Tibial nerve (tissue), 4 donors: ENCODE measurements at regions not wholly inside any gene's neighbourhood (a gene's known extent, or its start where the extent isn't known, plus 50 kb on each side); places are given as distances from the start of the nearest gene placed in this dataset.

Experiments used
- DNase-seq, 2 donors: peaks; one replicate each; pipeline ENCODE4 v3.0.0-alpha.2; 2019; ENCODE audit warnings: low spot score in 2 of 2
- H3K27ac ChIP-seq, 4 donors: fragments of 200-600 bp; sonication (generic) in 3 of 4; one replicate each; pipeline ENCODE4 v1.5.1; 2017 to 2019; ENCODE audit warnings: mild to moderate bottlenecking in 1 of 4
- H3K27me3 ChIP-seq, 2 donors: fragments of 200-600 bp; sonication (generic) in 1 of 2; one replicate each; pipeline versions ENCODE4 v1.5.1 to v1.6.0; 2017 to 2019
- H3K36me3 ChIP-seq, 3 donors: fragments of 200-600 bp; sonication (generic); one replicate each; pipeline ENCODE4 v1.5.1; 2018 to 2019
- H3K4me1 ChIP-seq, 4 donors: fragments of 200-600 bp; sonication (generic) in 3 of 4; one replicate each; pipeline ENCODE4 v1.5.1; 2017 to 2019
- H3K4me3 ChIP-seq, 4 donors: fragments of 200-600 bp; sonication (generic) in 3 of 4; one replicate each; pipeline ENCODE4 v1.5.1; 2017 to 2019; ENCODE audit warnings: mild to moderate bottlenecking in 1 of 4, moderate library complexity in 1 of 4
- H3K9me3 ChIP-seq, 4 donors: fragments of 200-600 bp; sonication (generic) in 3 of 4; one replicate each; pipeline ENCODE4 v1.5.1; 2017 to 2019
- CTCF ChIP-seq, 5 experiments: fragments of 200-600 bp in 3 of 5; fragments of 450-650 bp in 2 of 5; sonication (generic) in 3 of 5; IDR thresholded peaks; one replicate each; pipeline ENCODE4 v1.5.1; 2016 to 2019; ENCODE audit warnings: antibody characterized with exemption in 5 of 5, mild to moderate bottlenecking in 3 of 5, moderate library complexity in 2 of 5
- EP300 ChIP-seq, 2 donors: sonication (generic); formaldehyde crosslinking; IDR thresholded peaks; one replicate each; pipeline ENCODE4 v1.6.1; 2017; ENCODE audit warnings: antibody characterized with exemption in 2 of 2, mild to moderate bottlenecking in 1 of 2
- POLR2A ChIP-seq, 2 donors: fragments of 450-650 bp; IDR thresholded peaks; one replicate each; pipeline ENCODE4 v1.6.1; 2017; ENCODE audit warnings: antibody characterized with exemption in 2 of 2, mild to moderate bottlenecking in 2 of 2, moderate library complexity in 2 of 2
- WGBS, 2 donors: methylation state at CpG; one replicate each; pipeline ENCODE4 v1.1.5; 2018; 5-methylcytosine and 5-hydroxymethylcytosine counted together

- 71 to 81% methylated on average over 2 of the region's 2 CpGs for WGBS, 2 donors
- DNase-seq, result no peak
- no peaks in the 10 kb centered on the region for H3K9me3 ChIP-seq
- no peaks in the 10 kb centered on the region for H3K4me1 ChIP-seq
- H3K27ac ChIP-seq, result no peak overlapping the region
- H3K27me3 ChIP-seq, result no peaks in the 10 kb centered on the region
- no peak overlapping the region for H3K4me3 ChIP-seq
- TF ChIP-seq CTCF (IDR thresholded peaks at IDR 0.05) (no peak), EP300 (IDR thresholded peaks at IDR 0.05) (no peak), POLR2A (IDR thresholded peaks at IDR 0.05) (no peak)
- no peaks in the 10 kb centered on the region for H3K36me3 ChIP-seq
These were observed 60.5 kb upstream of the PMAIP1 start for GRCh38 chr18:59839246-59839645.

- H3K27ac ChIP-seq, result no peak overlapping the region
- TF ChIP-seq CTCF (IDR thresholded peaks at IDR 0.05) (peak; percentile 53 to 75 (median 59)), POLR2A (IDR thresholded peaks at IDR 0.05) (no peak)
- H3K27me3 ChIP-seq, result no peaks in the 10 kb centered on the region
- 20 to 21% methylated on average over 7 of the region's 7 CpGs for WGBS, 2 donors
- H3K9me3 ChIP-seq, result no peaks in the 10 kb centered on the region
- H3K4me3 ChIP-seq, result no peak overlapping the region
- H3K4me1 ChIP-seq, result no peaks in the 10 kb centered on the region
- DNase-seq, result peak in 1 of 2 donors; percentile 55
- no peaks in the 10 kb centered on the region for H3K36me3 ChIP-seq
These were observed 62.2 kb upstream of the PMAIP1 start for GRCh38 chr18:59837586-59837985.

GRCh38 chr18:59835605-59836379 lies 64.0 kb upstream of the PMAIP1 start:
- no peak overlapping the region for H3K27ac ChIP-seq
- no peaks in the 10 kb centered on the region for H3K36me3 ChIP-seq
- TF ChIP-seq POLR2A (IDR thresholded peaks at IDR 0.05), result no peak
- TF ChIP-seq CTCF (IDR thresholded peaks at IDR 0.05), result no peak
- TF ChIP-seq EP300 (IDR thresholded peaks at IDR 0.05), result no peak
- DNase-seq, result no peak
- no peaks in the 10 kb centered on the region for H3K9me3 ChIP-seq
- no peak overlapping the region for H3K4me3 ChIP-seq
- H3K4me1 ChIP-seq, result no peaks in the 10 kb centered on the region
- no peaks in the 10 kb centered on the region for H3K27me3 ChIP-seq
- WGBS, 2 donors, result 67 to 69% methylated on average over 13 of the region's 13 CpGs

- H3K36me3 ChIP-seq, result no peaks in the 10 kb centered on the region
- no peak overlapping the region for H3K27ac ChIP-seq
- H3K4me3 ChIP-seq, result no peak overlapping the region
- 74 to 75% methylated on average over 3 of the region's 3 CpGs for WGBS, 2 donors
- H3K9me3 ChIP-seq, result no peaks in the 10 kb centered on the region
- H3K27me3 ChIP-seq, result no peaks in the 10 kb centered on the region
- no peaks in the 10 kb centered on the region for H3K4me1 ChIP-seq
- TF ChIP-seq POLR2A (IDR thresholded peaks at IDR 0.05), result no peak
- no peak for TF ChIP-seq EP300 (IDR thresholded peaks at IDR 0.05)
- no peak for TF ChIP-seq CTCF (IDR thresholded peaks at IDR 0.05)
- no peak for DNase-seq
These were observed 65.5 kb upstream of the PMAIP1 start for GRCh38 chr18:59834267-59834666.

- no peaks in the 10 kb centered on the region for H3K4me1 ChIP-seq
- H3K27me3 ChIP-seq, result no peaks in the 10 kb centered on the region
- no peaks in the 10 kb centered on the region for H3K36me3 ChIP-seq
- no peak overlapping the region for H3K27ac ChIP-seq
- no peak overlapping the region for H3K4me3 ChIP-seq
- WGBS, 2 donors, result 62% methylated on average over 3 of the region's 3 CpGs
- H3K9me3 ChIP-seq, result no peaks in the 10 kb centered on the region
- no peak for TF ChIP-seq CTCF (IDR thresholded peaks at IDR 0.05)
- no peak for TF ChIP-seq EP300 (IDR thresholded peaks at IDR 0.05)
- no peak for TF ChIP-seq POLR2A (IDR thresholded peaks at IDR 0.05)
- DNase-seq, result no peak
These were observed 66.0 kb upstream of the PMAIP1 start for GRCh38 chr18:59833785-59834184.
